Hippocampal formation (tissue), 2 donors: ENCODE measurements at regions not wholly inside any gene's neighbourhood (a gene's known extent, or its start where the extent isn't known, plus 50 kb on each side); places are given as distances from the start of the nearest gene placed in this dataset.

ENCODE experiments used
- DNase-seq, 2 donors: peaks; one replicate each; lab custom pipeline; 2025; lab: John Stamatoyannopoulos, UW

DNA sequence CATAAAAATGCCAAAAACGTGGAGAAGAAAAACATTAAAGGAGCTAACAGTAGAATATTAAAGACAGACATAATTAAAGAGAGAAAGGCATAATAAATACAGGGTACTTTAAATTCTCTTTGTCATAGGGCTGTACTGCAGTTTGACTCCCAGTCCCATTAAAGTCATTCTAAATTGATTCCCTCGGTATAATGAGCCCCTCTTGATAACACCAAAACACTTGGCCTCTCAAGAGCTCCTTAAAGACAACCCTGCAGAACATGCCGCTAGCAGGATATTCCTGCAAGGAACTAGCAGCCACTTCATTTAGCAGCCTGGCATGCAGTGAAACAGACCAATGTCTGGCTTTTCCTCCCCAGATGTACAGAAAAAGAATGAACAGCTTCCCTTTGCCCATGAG, 273.8 kb upstream of the ESRRG start:
- DNase-seq = no peak

DNA sequence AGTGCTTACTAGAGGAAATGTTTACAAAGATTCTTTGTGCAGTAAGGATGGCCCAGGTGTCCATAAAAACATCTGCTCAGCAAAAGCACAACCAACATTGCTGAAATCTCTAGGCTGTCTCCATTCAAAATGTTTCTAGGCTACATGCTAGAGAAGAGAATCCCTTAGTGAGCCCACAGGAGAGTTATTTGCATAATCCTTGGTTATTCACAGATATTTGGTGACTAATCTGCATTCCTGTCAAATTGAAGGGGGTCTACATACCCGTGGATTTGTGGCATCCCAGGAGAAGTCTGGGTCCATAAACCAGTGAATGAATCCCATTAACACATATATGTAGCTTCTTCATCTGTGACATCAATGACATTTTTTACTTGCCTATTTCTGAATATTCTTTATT, 261.3 kb upstream of the ESRRG start:
- no peak for DNase-seq

DNA sequence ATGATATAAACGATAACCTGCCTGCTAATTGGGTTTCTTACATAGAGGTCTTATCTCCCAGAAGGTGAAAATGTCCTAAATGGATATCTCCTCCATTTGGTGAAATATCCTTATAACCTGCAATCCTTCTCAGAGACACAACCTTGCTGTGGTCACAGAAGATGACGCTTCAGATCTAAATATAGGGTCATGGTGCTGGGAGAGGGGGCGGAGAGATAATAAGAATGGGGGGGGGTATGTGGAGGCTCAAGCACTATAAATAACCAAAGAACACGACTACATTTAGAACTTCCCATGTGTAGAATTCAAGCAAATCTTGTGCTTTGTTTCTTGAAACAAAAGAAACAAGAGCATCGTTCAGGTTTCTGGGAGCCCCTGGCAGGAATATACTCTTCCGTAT, 260.6 kb upstream of the ESRRG start:
- DNase-seq = no peak

DNA sequence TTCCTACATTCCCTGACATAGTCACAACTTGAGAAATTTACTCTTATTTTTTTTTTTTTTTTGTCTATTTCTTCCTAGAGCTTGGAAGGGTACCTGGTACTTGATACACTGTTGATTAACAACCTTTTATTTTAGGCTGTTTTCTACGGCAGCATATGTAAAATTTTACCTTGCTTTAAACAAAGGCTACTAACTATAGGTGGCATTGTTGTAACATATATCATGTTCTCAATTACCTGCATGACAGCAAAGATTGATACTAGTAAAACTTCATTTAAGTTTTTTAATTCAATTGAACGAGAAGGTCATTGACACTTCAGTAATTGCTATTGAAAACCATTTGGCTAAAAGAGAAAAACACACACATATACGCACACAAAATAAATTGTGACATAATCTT, 238.3 kb upstream of the ESRRG start:
- DNase-seq = no peak

DNA sequence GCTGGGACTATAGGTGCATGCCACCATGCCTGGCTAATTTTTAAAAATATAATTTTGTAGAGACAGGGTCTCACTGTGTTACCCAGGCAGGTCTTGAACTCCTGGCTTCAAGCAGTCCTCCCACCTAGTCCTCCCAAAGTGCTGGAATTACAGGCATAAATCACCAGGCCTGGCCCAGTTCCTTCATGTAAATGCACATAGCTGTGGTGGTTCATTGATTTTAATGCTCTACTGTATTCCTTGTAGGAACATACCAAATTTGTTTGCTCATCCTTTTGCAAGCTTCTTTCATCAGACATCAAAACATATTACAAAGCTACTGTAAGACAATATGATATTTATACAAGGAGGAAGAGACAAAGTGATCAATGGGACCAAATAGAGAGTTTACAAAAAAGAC, 237.5 kb upstream of the ESRRG start:
- DNase-seq = no peak

DNA sequence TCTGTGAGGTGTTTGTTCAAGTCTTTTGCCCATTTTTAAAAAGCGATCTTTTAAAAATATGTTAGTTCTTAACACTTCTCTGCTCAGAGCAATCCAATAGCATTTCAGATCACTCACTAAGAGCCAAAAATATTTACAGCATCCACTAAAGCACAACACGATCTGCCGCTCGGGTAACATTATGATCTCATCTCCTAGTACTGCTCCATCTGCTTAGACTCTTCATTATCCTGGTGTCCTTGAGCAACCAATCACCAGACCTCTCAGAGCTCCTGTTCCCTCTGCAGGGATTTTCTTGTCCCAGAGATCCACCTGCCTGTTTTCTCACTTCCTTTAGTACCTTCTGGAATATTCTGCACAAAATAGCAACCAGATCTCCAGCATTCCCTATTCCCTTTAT, 235.3 kb upstream of the ESRRG start:
- DNase-seq = no peak

DNA sequence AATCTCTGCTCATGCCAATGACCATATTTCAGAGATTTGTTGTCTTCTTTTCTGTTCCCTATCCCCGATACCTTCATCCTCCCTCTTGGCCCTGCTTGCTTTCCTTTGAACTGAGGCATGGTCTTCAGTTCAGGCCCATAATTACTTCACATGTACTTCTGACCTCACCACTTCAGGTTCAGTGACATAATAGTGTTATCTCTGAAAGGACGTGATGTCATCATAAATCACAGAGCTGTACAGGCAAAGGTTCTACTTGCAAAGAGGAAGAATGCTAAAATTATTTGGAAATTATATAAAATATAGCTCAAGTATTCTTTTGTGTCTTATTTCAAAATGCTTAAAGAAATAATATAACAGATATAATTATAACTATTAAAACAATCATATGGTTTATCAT, 230.3 kb upstream of the ESRRG start:
- DNase-seq = no peak

DNA sequence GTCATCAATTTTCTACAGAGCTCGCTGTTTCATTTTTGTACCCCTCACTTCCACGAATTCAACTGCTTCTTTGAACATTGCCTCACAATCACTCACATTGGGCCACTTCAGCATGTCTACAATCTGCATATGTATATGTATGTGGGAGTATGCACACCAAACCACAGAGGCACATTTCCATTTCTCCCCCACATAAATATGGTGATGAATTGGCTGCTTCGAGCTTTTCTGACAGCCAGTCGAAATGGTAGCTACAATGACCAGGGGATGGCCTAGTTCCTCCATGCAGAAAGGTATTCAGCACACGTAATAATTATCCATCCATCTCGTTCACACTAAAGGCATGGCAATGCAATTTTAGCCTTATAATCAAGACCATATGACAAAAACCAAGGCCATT, 229.6 kb upstream of the ESRRG start:
- no peak for DNase-seq

DNA sequence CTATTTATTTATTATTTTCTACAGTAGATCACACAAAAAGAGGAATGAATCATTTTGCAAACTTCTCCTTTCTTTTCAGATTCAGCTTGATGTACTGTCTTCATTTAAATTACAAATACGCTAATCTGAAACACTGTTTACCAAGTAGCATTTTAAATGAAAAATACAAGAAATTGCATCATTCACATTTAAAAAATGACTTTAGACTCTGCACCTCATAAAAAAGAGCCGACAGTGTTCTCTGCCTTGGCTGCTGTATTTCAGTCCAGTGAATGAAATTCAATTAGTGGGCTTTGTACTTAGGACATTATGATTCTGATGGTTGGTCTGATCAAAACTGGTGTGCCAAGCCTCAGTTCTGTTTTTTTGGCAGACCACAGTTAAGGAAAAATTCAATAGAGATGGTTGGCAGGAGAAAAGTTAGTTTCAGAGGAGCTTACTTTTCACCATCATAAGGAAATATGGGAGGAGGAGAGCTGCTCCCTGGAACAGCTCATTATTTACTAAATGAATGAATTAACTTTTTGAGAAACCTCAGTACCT, 222.4 kb upstream of the ESRRG start:
- peak in 1 of 2 donors; percentile 38 for DNase-seq

DNA sequence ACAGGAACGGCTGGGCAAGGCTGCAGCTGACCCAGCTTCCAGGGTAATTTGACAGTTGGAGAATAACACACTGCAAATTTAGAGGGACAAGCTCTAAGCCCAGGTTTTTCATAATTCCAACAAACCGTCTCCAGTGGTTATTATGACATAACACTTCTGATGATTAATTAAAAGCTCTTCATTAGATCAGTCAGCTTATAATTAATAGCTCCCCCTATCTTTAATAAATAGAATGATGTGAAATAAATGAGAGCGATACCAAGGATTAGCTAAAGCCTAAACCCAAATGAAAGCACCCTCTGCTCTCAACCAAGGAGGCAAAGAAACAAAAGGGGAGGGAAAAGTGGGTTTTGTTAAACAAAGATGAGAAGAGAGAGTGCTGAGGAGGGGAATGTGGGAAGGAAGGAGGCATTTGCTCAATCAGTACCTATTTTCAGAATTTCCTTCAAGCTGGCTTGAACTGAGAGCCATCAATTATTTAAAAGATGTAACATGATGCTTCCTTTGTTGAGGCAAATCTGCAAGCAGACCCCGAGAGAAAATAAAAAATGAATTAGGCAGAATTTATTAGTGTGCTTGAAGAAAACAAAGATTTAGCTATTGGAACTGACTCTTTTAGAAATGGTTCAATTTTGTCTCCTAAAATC, 221.8 kb upstream of the ESRRG start:
- no peak for DNase-seq

DNA sequence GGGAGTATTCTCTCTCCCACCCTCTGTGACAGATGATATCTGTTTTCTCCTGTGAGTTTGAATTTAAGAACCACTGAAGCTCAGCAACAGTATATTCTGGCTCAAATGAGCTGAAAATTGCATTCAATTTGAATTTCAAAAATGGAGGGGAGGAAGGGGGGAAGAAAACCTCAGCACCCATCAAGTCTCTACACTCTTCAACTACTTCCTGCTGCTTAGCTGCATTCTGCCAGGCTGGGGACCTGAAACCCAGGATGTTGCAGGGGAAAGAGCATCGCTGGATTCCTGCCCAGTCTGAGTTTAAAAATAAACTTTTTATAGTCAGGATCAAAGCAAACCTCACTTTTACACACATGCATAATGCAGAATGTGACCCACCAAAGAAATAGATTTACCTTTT, 214.3 kb upstream of the ESRRG start:
- DNase-seq = no peak

DNA sequence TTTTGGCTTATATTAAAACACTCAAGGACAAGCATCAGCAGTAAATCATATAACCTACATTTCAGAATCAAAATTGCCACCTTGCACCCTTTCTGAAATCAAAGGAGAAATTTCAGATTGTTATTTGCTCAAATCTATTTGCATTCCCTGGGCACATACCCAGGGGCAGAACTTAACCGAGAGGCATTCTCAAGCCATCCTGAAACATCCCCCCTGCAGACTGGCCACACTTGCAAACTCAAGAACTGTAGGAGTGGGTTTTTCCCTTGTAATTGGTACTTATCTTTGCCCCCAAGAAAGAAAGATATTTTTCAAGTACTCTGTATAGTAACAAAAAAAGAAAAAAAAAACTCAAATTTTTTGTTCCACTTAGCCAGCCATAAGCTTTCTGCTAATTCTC, 213.6 kb upstream of the ESRRG start:
- DNase-seq = no peak

DNA sequence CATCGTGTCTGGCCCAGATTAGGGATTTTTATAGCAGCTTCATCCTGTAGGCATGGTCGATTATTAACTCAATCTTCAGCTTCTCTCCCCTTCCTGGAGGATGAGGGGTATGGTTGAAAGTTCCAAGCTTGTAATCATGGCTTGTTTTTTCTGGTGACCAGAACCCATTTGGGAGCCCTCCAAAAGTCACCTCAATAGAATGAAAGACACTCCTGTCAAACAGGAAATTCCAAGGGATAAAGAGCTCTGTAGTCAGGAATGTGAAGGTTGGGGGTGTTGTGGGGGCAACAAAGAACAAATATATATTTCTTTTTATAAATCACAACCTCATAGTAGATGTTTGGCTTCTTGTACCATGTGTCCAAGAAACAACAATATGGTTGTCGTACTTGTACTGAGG, 212.7 kb upstream of the ESRRG start:
- DNase-seq = no peak

DNA sequence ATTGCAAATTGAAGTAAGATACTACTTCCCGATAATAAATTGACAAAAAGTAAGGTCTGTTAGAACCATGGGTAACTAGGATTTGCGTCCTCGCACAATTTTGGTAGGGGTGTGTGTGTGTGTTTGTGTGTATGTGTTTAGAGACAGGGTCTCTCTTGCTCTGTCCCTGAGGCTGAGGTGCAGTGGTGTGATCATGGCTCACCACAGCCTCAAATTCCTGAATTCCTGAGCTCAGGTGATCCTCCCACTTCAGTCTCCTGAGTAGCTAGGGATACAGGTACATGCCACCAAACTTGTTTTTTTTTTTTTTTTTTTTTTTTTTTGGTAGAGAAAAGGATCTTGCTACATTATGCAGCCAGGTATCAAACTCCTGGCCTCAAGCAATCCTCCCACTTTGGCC, 209.2 kb upstream of the ESRRG start:
- no peak for DNase-seq

DNA sequence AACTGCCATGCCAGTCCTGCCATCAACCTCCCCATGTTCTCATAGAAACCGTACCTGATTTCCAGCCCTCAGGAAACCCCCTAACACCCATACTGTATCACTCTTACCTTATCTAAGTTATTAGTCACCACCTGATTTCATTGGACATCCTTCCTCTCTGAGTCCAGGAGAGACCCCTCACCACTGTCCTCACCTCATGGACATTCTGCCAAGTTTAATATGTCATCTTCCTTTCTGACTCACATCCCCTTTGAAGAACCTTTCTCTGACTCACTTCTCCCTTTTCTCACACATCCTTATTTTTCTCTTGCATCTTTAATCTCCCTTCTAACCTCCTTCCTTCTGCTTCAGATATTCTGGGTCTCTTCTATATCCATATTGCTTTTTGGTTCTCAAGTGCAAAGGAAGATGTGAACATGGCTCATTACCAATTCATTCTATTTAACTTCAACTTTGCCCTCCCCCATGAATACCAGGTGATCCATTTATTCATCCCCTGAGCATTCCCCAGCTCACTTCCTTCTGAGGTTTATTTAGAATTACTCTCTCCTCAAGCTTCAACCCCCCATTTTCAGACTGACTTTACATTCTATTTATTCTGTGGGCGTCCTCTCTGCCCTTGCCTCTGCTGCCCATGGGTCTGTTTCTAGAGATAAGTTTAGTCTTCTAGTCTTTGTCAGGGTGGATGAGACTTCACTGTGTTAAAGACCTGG, 206.8 kb upstream of the ESRRG start:
- no peak for DNase-seq

DNA sequence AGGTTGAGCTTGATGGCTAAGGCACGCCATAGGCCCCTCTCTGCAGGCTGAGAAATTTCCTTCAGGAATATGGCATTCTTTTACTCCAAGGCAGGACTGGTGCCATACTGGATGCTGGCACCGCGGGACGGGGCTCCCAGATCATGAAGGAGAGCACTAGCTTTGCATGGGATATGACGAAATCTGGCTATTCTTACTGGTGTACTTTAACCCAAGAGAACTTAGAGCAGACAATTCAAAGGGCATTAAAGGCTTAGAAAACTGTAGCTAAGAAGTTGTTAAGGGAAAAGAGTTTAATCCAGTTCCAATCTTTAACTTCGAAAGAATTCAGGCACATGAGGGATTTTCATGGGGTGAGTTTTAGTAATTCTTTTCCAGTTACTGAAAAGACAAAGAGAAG, 204.4 kb upstream of the ESRRG start:
- no peak for DNase-seq

DNA sequence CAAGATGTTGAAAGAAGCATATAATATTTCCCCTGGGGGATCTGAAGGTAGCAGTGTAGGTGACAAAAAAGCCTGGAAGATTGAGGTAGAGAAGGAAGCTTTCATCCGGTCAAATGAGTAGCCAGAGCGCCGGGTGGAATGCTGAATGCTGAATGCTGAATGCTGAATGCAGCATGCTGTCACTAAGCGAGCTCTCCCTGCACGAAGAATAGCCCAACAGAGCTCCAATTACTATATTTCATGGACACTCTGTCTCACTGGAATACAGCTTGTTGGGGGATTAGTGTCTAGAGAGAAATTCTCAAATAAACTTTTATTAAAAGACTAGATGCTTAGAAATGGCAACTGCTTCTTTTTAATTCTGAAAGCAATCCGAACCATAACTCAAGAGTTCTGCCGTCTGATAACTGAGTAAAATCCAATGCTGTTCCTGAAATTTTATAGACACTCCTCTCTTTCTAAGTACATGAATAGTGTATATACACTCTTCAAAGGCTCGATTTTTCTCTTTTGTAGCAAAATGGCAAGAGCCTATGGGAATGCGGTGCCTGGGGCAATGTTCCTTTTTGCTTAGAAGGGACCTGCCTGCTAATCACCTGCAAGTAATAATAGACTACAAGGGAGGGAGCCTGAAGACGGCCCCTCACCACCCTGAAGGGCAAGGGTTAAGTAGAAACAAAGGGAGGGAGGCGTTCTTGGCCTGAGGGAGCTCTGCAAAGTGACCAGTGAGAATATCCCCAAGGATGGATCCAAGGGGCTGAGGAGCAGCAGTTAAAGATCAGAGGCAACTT, 203.7 kb upstream of the ESRRG start:
- no peak for DNase-seq

DNA sequence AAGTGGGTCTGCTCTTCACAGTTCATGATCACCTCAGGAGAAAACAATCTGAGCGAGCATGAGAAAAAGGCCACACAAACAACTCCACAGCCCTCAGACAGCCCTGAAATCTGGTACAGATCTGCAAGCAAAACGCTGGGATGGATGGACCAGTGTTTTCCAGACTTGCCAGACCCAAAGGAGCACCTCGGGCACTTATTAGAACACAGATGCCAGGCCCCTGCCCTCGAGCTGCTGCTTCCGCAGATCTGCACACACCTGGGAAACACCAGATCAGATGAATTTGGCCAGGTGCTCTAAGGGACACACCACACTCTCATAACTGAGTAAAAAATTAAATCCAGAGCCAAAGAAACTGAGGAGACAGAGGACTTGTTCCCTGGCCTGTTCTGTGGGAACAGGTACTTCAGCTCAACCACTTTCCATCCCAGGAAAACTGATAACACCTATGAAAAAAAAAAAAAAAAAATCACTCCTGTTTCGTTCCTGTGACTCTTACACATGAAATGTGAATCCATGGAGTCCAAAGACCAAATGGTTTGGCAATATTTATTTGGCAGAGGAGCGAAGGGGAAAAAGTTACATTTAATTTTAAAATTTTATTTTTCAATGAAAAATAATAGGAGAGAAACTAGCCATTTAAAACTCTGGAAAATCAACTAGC, 202.9 kb upstream of the ESRRG start:
- DNase-seq = no peak

DNA sequence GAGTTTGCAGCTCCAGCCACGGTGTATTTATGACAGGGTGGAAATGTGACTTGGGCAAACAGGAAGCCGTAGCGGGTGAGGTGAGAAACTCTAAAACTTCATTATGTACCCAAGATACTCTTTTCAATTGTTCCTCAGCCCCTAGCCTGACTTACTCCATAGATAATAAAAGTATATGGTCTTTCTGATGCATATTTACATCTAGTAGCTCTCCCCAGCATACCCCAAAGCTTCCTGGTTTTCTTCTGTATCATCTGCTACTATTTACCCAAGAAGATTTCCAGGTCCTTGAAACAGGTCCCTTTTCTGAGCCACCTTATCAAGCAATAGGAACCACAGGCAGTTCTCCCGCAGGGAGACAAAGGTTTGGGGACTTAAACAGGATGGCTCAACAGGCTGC, 201.5 kb upstream of the ESRRG start:
- DNase-seq = no peak

DNA sequence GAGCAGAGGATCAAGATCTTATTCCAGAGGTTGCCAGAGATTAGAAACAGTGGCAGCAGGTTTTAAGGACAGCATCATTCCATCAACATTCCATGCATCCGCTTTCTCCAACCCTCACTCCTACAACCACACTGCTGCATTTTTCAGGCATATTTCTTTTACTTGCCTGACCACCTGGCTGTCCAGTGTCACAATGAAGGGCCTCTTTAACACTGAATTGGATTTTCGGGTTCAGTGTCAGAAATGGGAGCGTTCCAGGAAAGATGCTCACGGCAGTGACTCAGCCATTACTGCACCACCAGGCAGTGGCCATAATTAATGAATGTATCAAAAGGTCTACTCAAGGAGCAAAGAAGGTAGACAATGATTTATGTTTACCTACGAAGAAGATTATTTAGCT, 200.4 kb upstream of the ESRRG start:
- DNase-seq = no peak

DNA sequence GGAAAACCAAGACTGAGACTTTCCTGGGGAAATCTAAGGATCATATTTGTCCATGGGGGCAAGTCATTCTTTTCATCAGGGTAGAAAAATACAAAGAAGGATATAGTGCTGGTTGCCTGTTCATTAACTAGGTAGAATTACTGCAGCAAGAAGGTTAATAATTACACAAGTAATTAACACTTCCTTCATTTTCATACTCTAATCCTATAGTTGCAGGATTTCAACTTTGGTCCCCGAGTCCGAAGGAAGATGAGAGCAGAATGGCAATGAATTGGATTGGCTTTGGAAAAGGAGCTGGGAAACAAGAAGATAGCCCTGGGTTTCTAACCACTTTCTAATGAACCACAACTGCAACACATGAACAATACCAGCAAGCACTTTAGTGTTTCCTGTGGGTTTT, 199.2 kb upstream of the ESRRG start:
- DNase-seq = no peak

DNA sequence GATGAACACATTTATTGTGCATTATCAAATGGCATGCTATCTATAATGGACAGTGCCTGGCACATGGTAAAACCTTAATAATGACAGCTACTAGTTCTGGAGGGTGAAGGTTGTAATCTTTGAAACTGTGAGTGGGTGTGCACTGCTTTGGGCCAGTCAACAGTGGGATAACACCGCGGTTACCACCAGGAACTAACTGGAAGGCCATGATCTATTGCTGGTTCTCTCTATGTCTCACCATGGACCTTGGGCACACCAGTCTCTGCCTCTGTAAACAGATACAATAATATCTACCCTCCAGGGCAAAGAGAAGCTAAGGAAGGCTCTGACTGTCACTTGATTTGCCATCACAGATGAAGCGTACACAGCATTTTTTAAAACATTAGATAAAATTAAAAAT, 198.6 kb upstream of the ESRRG start:
- no peak for DNase-seq
